Omental fat pad (tissue), 3 donors: ENCODE measurements at regions not wholly inside any gene's neighbourhood (a gene's known extent, or its start where the extent isn't known, plus 50 kb on each side); places are given as distances from the start of the nearest gene placed in this dataset.

Experiments
- ATAC-seq: fragments of 150-250 bp; one replicate; pipeline ENCODE4 v1.9.1; 2016; ENCODE audit warnings: mild to moderate bottlenecking, moderate library complexity; ENCODE audit not compliant: low FRiP score
- DNase-seq: peaks from one replicate; pipeline ENCODE4 v3.0.0-alpha.2; 2019; ENCODE audit warnings: low spot score
- TF ChIP-seq, protein P1 (sequence below), 3 donors: fragments of 450-650 bp; IDR thresholded peaks; one replicate each; pipeline ENCODE4 v1.5.1; 2016 to 2017; ENCODE audit warnings: antibody characterized with exemption in 3 of 3, mild to moderate bottlenecking in 3 of 3, moderate library complexity in 2 of 3

DNA sequence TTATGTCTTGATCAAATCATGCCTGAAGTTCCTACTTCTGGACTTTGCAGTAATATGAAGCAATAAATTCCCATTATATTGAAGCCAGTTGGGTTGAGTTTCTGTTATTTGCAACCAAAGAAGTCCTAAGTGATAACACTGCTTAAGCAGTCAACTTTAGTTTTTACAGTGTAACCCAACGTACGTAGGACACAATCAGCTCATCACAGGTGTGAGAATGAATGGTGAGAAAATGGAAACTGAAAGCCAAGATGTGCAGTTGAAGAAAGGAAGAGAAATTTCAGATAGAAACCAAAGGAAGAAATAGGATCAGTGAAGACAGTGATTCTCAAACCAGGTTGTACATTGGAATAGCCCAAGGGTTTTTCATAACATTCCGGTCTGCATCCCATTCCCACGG lies 211.4 kb upstream of the ZFP64 start:
- DNase-seq (no peak), ATAC-seq (no peak)
- TF ChIP-seq, protein P1, sequence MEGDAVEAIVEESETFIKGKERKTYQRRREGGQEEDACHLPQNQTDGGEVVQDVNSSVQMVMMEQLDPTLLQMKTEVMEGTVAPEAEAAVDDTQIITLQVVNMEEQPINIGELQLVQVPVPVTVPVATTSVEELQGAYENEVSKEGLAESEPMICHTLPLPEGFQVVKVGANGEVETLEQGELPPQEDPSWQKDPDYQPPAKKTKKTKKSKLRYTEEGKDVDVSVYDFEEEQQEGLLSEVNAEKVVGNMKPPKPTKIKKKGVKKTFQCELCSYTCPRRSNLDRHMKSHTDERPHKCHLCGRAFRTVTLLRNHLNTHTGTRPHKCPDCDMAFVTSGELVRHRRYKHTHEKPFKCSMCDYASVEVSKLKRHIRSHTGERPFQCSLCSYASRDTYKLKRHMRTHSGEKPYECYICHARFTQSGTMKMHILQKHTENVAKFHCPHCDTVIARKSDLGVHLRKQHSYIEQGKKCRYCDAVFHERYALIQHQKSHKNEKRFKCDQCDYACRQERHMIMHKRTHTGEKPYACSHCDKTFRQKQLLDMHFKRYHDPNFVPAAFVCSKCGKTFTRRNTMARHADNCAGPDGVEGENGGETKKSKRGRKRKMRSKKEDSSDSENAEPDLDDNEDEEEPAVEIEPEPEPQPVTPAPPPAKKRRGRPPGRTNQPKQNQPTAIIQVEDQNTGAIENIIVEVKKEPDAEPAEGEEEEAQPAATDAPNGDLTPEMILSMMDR (IDR thresholded peaks at IDR 0.05): no peak

DNA sequence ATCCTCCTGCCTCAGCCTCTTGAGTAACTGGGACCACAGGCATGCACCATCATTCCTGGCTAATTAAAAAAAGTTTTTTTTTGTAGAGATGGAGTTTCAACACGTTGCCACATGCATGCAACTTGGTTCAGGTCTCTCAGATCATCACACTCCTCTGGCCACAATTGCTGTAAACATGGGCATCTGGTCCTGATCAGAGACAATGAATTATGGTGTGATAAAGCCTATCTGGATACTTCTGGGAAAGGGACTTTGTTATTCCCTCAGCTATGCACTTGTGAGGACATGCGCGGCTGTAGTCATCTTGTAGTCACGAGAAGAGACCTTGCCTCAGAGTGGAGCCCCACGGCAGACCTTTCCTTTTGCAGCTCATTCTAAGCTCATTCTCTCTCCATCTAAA lies 210.9 kb upstream of the ZFP64 start:
- TF ChIP-seq, protein P1 (IDR thresholded peaks at IDR 0.05): no peak
- ATAC-seq (no peak), DNase-seq (no peak)

- ATAC-seq: no peak
- TF ChIP-seq, protein P1 (IDR thresholded peaks at IDR 0.05): no peak
- no peak for DNase-seq
These were observed 209.9 kb upstream of the ZFP64 start for GRCh38 chr20:52401431-52401830.

DNA sequence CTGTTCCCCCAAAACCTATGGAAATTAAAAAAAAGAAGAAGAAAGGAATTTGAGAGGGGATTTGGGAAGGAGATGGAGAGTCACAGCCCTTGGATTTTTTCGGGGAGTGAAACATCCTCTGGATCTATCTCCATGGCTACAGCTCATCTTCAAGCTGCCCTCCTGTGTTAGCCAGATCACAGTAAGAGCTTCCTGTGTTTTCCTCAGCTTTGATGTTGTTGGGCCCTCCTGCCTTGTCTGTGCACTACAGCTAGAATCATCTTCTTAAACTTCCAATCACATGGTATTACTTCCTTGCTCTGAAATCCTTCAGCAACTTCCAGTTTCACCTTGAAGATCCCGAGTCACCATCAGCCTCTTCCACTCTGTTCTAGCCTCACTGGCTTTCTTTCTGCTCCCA lies 207.8 kb upstream of the ZFP64 start:
- ATAC-seq (no peak), DNase-seq (no peak)
- TF ChIP-seq, protein P1 (IDR thresholded peaks at IDR 0.05): no peak

DNA sequence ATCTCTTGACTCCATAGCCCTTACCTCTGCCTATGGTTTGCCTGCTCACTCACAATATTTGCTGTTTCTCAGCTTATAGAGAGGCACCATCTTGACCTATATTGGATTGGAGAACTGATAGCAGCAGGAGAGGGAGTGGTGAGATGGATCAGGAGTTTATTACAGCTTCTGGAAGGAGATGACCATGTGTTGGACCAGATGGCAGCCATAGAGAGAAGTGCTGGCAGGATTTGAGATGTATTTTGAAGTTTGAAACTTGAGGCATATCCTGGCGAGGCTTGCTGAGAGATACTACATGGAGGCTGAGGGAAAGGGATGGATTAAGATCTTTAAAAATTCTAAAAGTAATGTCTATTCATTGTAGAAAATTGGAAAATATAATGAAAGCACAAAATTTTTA lies 198.0 kb upstream of the ZFP64 start:
- no peak for DNase-seq
- TF ChIP-seq, protein P1 (IDR thresholded peaks at IDR 0.05): no peak
- ATAC-seq: no peak

- TF ChIP-seq, protein P1 (IDR thresholded peaks at IDR 0.05): no peak
- no peak for ATAC-seq
- no peak for DNase-seq
These were observed 192.5 kb upstream of the ZFP64 start for GRCh38 chr20:52383995-52384621.

GRCh38 chr20:52382933-52383332 lies 191.4 kb upstream of the ZFP64 start:
- DNase-seq: no peak
- ATAC-seq: no peak
- TF ChIP-seq, protein P1 (IDR thresholded peaks at IDR 0.05): no peak
